HG03025 (cell line): ENCODE measurements at regions not wholly inside any gene's neighbourhood (a gene's known extent, or its start where the extent isn't known, plus 50 kb on each side); places are given as distances from the start of the nearest gene placed in this dataset.

Experiments used
- ATAC-seq: cut with Tn5 transposase; IDR thresholded peaks from one replicate; pipeline ENCODE4 v1.9.1; 2021; ENCODE audit warnings: mild to moderate bottlenecking, moderate library complexity; ENCODE audit not compliant: unreplicated experiment, low FRiP score

DNA sequence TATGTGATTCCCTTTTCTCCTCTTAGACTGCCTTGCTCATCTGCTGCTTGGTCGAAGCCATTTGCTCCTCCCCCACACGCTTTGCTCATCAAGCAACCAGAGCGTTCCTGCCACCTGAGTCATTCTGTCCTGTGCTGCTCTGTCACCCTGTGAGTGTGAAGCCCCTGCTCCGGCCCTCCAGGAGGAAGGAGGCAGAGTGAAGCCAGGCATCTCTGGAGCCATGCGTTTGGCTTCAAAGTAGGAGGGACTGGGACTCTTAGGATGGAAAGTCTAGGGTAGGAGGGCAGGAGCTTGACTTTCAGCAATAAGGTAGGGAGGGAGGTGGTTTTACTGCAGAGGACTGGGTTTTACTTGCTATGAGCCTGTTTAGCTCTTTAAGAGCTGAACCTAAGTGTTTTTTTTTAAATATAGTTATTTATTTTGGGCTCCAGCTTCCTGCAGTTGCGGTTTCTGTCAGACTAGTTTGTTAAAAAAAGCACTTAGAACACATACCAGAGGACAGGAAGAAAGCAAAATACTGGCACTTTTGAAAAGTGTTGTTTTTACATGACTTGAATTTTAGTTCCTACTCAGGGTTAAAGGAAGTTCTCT lies 63.6 kb downstream of the SPINK2 start:
- peak; percentile 91 for ATAC-seq

DNA sequence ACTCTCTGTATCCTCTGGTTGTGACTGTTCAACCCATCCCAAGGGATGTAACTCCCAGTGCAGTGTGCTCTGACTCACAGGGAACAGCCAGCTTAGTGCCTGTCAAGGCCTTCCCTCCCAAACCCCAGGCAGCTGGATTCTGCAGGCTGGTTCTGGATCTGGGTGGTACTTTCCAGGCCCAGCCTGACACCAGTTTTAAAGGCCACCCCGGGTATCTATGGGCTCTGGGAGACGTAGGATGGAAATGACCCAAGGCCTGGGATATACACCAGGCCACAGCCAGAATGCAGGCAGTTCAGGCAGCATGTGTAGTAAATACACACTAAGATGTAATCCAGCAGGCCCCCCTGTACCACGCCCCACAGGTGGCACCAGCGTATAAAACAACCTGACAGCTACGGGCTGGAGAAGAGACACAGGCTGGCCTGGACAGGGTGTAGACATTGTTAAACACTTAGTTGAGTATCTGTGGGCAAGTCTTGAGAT lies 64.2 kb downstream of the SPINK2 start:
- ATAC-seq: peak; percentile 67

DNA sequence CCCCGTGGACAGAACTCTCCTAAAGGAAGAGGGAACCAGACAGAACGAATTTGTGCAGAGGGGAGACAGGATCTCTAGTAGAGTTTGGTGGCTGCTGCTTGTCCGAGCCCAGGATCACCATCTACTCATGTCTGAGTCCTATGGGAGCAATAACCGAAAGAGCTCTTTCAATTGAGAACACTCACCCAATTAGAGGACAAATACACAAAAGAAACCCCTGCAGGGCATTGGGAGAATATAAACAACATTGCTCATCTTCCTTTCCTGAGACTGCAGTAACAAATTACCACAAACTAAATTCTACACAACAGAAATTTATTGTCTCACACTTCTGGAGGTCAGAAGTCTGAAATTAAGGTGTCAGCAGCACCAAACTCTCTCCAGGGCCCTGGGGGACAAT lies 65.6 kb downstream of the SPINK2 start:
- no peak for ATAC-seq

DNA sequence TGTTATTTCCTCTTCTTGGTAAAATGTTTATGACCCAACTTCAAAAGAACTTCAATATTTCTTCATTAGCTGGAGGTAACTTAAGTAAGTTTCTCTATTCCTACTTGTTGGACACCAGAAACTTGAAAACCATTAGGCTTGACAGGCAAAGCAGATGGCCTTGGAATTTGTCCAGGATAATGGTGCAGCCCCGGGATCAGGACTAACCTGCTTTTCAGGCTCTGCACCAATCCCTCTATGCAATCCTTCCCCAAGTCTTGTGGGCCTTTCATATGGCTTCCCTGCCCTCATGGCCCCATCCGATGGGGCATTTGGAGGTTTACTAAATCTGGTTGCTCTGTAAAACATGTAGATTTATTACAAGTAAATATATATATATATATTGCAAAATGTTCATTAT lies 68.5 kb downstream of the SPINK2 start:
- ATAC-seq: no peak

DNA sequence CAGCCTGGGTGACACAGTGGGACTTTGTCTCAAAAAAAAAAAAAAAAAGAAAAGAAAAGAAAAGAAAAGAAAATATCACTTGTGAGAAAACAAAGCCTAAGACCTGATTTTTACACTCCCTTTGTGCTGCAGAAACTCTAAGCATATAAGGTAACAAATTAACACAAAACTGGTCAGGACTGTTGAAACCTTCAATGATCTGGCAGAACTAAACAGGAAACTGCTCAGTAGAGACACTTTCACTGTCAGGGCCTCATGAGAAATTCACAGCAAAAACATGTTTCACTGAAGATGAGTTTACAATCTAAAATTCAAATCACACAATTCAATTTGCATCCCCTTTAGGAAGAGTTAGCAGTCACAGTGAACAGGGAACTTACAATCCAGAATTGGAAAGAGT lies 69.1 kb upstream of the HOPX start:
- ATAC-seq: no peak

DNA sequence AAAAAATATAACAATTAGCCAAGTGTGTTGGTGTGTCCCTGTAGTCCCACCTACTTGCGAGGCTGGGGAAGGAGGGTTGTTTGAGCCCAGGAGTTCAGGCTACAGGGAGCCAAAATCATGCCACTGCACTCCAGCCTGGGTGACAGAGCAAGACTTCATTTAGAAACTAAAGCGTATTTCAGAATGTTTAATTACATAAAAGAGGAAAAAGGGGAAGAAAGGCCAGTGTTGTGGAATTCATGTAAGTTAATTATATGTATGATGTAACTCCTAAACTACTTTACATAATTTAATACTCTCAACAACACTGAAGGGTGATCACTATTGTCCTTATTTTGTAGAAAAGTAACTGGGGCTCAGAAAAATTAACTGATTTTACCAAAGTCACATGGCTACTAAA lies 67.2 kb upstream of the HOPX start:
- ATAC-seq: no peak

DNA sequence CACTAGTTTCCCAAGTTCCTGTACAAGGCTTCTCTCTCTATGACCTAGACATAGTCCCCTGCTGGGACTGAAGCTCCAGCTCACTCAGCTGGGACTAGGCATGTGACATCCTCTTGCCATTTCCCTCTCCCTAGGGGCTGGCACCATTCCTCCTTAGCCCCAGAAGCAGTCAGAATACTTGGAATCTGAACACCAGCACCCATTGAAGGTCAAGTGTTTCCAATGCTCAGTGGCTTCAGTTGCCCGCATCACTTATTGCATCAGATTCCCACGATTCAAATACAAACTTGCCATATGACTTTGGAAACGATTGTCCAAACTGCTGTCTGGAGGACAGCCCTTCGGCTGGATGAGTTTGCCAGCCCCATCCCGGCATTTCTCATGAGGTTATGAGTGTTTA lies 65.5 kb upstream of the HOPX start:
- ATAC-seq: no peak

DNA sequence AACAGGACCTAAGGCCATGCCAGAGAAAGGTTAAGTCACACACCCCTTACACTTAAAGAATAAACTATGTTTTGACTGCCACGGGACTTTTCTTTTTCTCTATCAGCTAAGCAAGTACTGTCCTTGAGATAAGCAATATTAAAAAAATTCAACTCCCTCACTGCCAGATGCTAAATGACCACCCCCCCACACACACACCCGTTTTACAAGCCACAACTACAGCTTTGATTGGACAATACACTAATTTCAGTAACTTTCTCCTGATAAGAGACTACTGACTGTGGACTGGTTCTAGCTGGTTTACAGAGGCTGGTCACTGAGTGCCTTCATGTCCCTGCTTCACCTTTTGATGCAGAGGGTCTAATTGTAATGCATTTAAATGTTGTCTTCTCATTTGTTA lies 63.9 kb upstream of the HOPX start:
- ATAC-seq: no peak

DNA sequence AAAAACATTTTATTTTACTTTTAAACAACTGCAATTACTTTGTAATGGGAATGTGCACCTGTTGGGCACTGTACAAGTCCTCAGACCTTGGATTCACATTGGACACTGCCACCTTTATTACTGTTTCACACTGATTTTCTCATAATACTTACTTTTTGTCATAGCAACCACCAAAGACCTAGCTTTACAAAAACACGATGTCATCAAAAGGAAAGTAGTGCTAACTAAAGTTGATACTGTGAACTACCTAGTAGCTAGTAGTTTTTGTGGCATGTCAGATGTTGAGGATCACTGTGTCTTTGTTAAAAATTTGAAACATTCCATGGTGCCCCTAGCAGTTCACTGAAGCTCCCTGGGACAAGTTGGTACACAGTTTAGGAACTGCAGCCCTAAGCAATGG lies 62.9 kb upstream of the HOPX start:
- ATAC-seq: no peak

DNA sequence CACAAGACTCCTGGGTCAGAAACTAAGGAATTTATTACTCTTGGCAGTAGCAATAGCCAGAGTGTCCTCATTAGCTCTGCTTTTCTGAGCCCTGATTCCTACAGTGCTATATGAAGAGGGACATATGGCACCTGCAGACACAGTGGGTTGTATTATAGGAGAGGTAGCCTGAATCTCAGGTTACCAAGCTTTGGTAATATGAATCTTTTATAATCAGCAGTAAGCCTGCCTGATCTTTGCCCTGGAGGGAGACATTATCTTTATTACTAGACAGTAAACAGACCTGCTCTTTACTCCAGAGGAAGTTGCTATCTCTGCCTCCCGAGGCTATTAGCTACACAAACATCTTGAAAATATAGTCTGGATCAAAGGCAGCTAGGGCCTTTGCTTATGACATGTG lies 62.5 kb upstream of the HOPX start:
- no peak for ATAC-seq

DNA sequence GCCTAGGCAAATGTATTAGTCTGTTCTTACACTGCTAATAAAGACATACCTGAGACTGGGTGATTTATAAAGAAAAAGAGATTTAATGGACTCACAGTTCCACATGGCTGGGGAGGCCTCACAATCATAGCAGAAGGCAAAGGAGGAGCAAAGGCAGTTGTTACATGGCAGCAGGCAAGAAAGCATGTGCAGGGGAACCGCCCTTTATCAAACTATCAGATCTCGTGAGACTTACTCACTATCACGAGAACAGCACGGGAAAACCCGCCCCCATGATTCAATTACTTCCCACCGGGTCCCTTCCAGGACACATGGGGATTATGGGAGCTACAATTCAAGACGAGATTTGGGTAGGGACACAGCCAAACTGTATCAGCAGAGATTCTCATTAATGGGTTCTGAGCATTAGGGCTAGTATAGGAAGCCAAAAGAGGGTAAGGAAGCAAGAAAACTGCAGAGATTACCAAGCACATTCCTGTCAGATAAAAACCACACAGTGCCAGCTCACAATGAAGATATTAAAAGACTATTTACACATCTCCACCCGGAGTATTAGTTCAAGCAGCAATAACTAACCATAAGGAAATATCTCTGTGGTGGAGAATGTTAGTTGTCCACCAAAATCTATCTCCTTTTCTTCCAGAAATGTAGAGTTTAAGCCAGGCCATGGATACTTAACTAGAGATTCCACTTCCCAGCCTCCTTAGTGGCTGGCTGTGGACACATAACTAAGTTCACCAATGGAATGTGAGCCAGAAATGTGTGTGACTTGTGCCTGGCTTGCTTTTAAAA lies 61.2 kb upstream of the HOPX start:
- ATAC-seq: no peak

DNA sequence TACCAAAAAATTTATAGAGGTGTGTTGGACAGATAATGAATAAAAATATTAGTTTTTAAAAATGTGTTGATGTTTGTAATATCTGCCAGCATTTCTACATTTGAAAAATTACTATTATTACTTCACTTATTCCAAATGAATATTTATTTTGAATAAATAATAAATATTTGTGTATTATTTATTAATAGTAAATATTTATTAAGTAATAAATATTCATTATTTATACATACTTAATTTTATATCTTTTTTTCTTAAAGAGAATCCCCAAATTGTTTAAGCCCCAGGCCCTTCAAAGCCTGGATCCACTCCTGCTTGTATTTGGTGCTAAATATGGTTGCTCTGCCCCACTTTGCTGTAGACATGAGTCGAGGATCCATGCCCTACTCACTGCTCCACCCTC lies 60.5 kb upstream of the HOPX start:
- no peak for ATAC-seq

DNA sequence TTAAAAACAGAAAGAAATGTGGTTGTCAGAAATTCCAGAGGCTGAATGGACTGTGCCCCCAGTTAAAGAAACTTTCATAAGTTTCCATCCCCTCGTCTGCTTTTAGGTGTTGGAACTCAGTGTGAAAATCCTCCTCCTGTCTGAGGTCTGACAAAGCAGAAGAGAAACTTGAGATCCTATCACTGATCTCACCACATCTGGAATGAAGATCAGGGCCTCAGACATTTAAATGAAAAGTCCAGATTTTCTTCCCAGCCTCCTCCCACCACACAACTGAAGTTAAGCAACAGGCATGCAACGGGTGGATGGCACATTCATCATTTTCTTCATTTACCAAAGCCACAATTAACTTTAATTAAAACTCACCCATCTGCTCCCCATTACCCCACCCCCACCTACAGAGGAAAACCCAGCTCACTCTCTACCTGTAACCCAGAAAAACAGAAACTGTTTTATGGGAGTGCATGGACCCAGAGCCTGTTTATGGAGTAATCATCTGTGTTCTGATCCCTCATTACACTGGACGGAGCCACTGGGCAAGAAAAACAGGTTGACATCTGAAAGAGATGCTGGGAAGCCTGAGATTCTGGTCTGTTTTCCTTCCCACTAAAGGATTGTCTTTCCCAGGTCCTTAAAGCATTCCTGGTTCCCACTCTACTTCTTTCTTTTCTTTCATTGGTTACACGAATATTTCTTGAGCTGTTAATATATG lies 58.1 kb upstream of the HOPX start:
- no peak for ATAC-seq

DNA sequence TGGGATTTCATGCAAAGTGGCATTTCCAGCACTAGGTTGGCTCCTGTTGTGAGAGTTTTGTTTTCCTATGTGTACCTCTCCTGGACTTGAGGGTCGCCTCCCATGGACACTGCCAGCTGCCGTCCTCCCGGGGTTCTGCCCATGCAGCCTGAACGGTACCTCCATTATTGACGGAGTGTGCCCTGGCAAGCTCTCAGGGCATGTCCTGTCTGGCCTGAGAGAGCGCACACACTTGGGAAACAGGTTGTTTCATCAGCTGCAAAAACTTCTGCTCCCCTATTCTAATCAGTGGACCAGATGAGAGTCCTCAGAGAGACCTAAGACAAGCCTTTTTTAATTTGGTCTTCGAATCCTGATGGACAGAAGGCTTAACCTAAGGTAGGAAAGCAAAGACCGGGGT lies 56.6 kb upstream of the HOPX start:
- no peak for ATAC-seq

DNA sequence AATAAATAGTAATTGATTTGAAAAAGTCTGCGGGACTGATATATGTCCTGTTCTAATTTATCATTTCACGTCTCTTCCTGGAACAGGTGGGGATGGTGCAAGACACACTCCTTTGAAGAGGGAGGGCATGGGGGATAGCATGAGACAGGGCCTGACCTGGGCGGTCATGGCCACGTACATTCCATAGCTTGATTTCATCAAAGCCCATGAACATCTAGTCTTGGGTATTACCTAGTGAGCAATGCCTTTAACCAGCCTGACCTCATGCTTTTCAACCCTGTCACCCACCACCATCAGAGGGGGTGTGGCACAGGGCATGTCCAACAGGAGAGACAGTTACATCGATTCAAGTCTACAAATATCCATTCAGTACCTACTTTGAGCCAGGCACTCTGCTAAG lies 52.3 kb upstream of the HOPX start:
- no peak for ATAC-seq

DNA sequence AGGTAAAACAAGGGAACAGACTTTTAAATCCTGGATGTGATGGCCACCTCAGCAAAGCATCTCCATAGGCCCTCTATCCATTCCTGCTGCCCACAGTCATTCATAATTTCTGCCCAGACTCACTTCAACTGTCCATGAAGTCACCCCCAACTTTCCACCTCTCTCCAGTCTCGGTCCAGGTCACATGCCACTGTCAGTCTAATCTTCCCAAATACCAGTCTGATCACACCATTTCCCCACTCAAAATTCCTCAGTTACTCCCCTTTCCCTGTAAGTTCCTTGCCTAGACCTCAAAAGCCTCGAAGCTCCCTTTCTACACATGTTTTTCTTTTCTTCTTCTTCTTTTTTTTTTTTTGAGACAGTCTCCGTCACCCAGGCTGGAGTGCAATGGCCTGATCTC lies 51.2 kb upstream of the HOPX start:
- ATAC-seq: no peak

DNA sequence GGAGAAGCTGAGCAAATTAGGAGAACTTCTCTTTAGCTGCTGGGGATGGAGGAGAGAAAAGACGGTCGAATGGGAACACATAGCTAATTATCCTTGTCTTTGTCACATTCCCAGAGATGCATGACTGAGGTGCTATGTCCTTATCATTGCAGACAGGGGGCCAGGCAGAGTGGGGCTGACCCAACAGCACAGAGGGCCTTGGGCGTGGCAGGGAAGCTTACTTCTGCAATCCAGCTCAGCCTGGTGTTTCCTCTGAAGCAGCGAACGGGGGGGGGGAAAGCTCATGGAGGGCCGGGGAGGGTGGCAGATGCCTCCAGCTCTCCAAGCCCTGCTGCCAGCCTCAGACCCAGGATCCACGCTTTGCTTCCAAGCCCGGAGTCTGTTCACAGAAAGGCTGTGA lies 50.8 kb upstream of the HOPX start:
- ATAC-seq: no peak
